ENCODE measurements at regions not wholly inside any gene's neighbourhood (a gene's known extent, or its start where the extent isn't known, plus 50 kb on each side); places are given as distances from the start of the nearest gene placed in this dataset.
A peak's percentile ranks its signal among the peaks of the same experiment; 100 is the strongest.

DNA sequence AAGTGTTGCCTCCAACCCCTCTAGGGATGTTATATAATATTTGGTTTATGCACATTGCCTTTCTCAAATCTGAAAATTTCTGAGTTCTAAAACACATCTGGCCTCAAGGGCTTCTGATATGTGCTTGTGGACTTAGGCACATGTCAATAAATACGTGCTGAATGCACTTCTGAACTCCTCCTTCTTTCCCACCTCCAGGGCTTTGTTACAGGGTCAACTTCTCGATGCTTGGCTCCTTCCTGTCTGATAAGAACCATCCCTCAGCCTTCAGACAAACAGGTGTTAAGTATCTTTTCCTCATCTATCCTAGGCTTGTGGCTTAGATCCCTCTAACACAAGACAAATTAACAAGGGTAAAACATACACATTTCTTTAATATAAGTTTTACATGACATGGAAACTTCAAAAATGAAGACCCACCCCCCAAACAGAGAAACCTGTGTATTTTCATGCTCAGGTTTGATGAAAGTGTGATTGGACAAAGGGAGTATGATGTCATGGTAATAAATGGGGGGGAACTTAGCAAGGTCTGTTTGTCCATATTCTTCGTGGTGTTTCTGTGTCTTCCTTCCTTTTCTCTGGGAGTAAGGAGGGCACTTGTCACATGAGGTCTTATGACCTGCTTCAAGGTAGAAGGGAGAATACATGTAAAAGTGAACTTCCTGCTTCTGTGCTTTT lies 326.9 kb downstream of the CD83 start:
- Histone ChIP-seq H3K4me1 (peaks cover 0 to 23% (median 14%) of the 10 kb centered on the region in 4 donors), H3K36me3 (no peaks in the 10 kb centered on the region), H3K4me3 (no peak overlapping the region), H3K9me3 (peaks cover 0 to 8% (median 3%) of the 10 kb centered on the region in 4 donors), H3K27ac (no peak overlapping the region), H3K27me3 (no peaks in the 10 kb centered on the region)
- TF ChIP-seq POLR2AphosphoS5 (IDR thresholded peaks at IDR 0.05) (no peak), EP300 (IDR thresholded peaks at IDR 0.05) (no peak), POLR2A (IDR thresholded peaks at IDR 0.05) (no peak)
- TF ChIP-seq, protein P1, sequence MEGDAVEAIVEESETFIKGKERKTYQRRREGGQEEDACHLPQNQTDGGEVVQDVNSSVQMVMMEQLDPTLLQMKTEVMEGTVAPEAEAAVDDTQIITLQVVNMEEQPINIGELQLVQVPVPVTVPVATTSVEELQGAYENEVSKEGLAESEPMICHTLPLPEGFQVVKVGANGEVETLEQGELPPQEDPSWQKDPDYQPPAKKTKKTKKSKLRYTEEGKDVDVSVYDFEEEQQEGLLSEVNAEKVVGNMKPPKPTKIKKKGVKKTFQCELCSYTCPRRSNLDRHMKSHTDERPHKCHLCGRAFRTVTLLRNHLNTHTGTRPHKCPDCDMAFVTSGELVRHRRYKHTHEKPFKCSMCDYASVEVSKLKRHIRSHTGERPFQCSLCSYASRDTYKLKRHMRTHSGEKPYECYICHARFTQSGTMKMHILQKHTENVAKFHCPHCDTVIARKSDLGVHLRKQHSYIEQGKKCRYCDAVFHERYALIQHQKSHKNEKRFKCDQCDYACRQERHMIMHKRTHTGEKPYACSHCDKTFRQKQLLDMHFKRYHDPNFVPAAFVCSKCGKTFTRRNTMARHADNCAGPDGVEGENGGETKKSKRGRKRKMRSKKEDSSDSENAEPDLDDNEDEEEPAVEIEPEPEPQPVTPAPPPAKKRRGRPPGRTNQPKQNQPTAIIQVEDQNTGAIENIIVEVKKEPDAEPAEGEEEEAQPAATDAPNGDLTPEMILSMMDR (IDR thresholded peaks at IDR 0.05) = no peak
- DNase-seq = no peak
- WGBS, 5 donors = 43 to 62% (median 54%) methylated on average over 3 of the region's 3 CpGs
- intact Hi-C loops (cut with DNase I; ENCODE audit: low total_unique reads) = no loop called here

DNA sequence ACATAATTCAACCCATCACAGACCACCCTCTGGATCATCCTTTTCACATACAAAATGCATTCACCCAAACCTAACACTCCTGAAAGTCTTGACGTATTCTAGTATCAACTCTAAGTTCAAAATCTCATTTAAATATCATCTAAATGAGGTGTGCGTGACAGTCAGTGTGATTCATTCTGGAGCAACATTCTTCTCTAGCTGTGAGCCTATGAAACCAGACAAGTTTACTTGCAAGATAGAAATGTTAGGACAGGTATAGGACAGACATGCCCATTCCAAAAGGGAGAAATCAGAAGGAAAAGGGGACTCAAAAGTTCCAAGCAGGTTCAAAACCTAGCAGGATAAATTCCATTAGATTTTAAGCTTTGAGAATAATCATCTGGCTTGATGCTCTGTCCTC lies 329.7 kb downstream of the CD83 start:
- Histone ChIP-seq H3K27me3 (no peaks in the 10 kb centered on the region), H3K9me3 (peaks cover 0 to 8% (median 3%) of the 10 kb centered on the region in 4 donors), H3K4me3 (no peak overlapping the region), H3K36me3 (no peaks in the 10 kb centered on the region), H3K4me1 (peaks cover 0 to 7% (median under 1%) of the 10 kb centered on the region in 4 donors), H3K27ac (no peak overlapping the region)
- TF ChIP-seq, protein P1 (IDR thresholded peaks at IDR 0.05) = no peak
- no peak for TF ChIP-seq POLR2AphosphoS5 (IDR thresholded peaks at IDR 0.05)
- TF ChIP-seq POLR2A (IDR thresholded peaks at IDR 0.05) = no peak
- TF ChIP-seq EP300 (IDR thresholded peaks at IDR 0.05) = no peak
- WGBS, 5 donors = 95 to 99% (median 97%) methylated on average over 2 of the region's 2 CpGs
- intact Hi-C loops (cut with DNase I; ENCODE audit: low total_unique reads) = no loop called here
- DNase-seq = no peak

DNA sequence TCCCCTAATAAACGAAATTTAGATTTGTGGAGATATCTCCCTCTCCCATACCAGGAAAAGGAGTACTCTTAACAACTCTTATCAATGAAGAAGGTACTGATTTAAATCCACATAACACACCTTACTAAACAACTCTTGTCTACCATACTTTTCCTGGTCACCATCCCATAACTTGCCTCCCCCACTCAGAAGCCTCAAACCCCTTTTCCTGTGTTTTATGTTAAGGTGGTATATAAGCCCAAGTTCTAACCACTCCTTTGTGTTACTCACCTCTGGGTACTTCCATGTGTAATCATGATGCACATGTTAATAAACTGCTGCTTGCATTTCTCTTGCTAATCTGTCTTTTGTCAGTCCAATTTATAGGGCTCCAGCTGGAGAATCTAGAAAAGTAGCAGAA lies 330.7 kb downstream of the CD83 start:
- TF ChIP-seq EP300 (IDR thresholded peaks at IDR 0.05) (no peak), POLR2A (IDR thresholded peaks at IDR 0.05) (no peak), POLR2AphosphoS5 (IDR thresholded peaks at IDR 0.05) (no peak)
- TF ChIP-seq, protein P1 (IDR thresholded peaks at IDR 0.05) = no peak
- WGBS, 5 donors = 80 to 95% (median 88%) methylated on average over 1 of the region's 1 CpG
- Histone ChIP-seq H3K4me3 (no peak overlapping the region), H3K36me3 (no peaks in the 10 kb centered on the region), H3K9me3 (peaks cover 0 to 8% (median 3%) of the 10 kb centered on the region in 4 donors), H3K27ac (no peak overlapping the region), H3K27me3 (no peaks in the 10 kb centered on the region), H3K4me1 (peaks cover 0 to 6% (median 0%) of the 10 kb centered on the region in 4 donors)
- intact Hi-C loops (cut with DNase I; ENCODE audit: low total_unique reads) = no loop called here
- no peak for DNase-seq

DNA sequence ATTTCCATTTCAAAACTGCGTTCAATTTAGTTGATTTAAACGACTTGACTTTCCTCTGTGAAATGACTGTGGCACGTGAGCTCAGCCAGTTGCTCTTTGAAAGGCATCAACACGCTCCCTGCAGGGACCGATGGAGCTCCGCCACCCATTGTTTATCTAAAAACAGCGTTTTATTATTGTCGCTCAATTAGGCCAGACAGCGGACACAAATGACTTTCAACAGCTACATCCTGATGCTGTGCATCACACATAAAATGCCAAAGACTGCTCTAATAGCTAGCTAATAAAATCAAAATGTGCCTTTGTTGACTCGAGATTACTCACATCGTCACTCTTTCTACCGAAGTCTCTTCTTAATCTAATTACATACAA lies 332.5 kb downstream of the CD83 start:
- TF ChIP-seq POLR2A (IDR thresholded peaks at IDR 0.05) (no peak), POLR2AphosphoS5 (IDR thresholded peaks at IDR 0.05) (no peak), EP300 (IDR thresholded peaks at IDR 0.05) (no peak)
- TF ChIP-seq, protein P1 (IDR thresholded peaks at IDR 0.05) = no peak
- WGBS, 5 donors = 64 to 71% (median 69%) methylated on average over 12 of the region's 12 CpGs

More for the DNA sequence above, 332.5 kb downstream of the CD83 start:
- no peak overlapping the region for H3K4me3 ChIP-seq
- peaks cover 0 to 8% (median 3%) of the 10 kb centered on the region in 4 donors for H3K9me3 ChIP-seq
- peak in 1 of 2 donors; percentile 39 for DNase-seq
- H3K27ac ChIP-seq = no peak overlapping the region
- no peaks in the 10 kb centered on the region for H3K36me3 ChIP-seq
- H3K4me1 ChIP-seq = peaks cover 0 to 12% (median 0%) of the 10 kb centered on the region in 4 donors
- intact Hi-C loops (cut with DNase I; ENCODE audit: low total_unique reads) = no loop called here
- no peaks in the 10 kb centered on the region for H3K27me3 ChIP-seq
